RKO (cell line): ENCODE measurements at regions not wholly inside any gene's neighbourhood (a gene's known extent, or its start where the extent isn't known, plus 50 kb on each side); places are given as distances from the start of the nearest gene placed in this dataset.

Source experiments
- DNase-seq: peaks from one replicate; pipeline ENCODE4 v3.0.0-alpha.2; 2016; ENCODE audit warnings: low spot score

GRCh38 chr11:106331176-106331575 is 253.7 kb downstream of the AASDHPPT start:
- peak; percentile 3 for DNase-seq

GRCh38 chr11:106333678-106334077 is 256.2 kb downstream of the AASDHPPT start:
- no peak for DNase-seq

DNA sequence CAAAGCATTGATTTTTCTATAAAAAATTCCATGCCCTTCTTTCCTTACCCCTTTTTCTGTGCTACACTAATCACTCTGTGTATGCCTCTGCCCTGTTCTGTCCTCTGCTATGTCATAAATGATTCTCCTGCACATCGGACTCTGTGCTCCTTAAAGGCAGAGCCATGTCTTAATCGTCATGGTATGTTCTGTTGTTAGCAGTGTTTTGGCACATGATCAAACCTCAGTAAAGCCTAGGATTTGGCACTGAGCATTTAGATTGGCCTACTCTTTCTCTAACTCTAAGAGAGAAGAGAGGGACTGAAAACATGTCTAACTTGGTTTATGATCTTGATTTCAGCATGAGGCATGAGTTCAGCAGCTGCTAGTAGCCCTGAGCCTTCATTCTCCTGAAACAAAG is 266.9 kb downstream of the AASDHPPT start:
- DNase-seq, result no peak

GRCh38 chr11:106344966-106345365 is 267.5 kb downstream of the AASDHPPT start:
- DNase-seq, result no peak

GRCh38 chr11:106353031-106353430 is 275.6 kb downstream of the AASDHPPT start:
- DNase-seq, result no peak

DNA sequence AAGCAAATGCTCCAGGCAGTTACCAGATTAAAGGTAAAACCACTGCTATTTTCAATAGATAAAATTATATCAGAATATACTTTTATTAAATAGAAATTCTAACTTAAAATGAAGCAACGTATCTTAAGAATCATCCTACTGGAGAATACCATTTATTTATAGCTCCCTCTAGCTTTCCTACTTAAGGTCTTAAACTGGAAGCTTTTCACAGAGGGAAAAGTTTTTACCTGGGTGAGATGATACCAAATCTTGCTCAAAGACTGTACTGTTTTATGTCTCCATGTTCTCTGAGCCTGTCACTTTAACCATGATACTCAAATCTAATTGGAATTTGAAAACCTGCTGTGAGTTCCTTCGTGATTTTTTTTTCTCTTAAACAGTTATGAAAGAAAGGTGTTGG is 291.8 kb downstream of the AASDHPPT start:
- DNase-seq, result no peak

DNA sequence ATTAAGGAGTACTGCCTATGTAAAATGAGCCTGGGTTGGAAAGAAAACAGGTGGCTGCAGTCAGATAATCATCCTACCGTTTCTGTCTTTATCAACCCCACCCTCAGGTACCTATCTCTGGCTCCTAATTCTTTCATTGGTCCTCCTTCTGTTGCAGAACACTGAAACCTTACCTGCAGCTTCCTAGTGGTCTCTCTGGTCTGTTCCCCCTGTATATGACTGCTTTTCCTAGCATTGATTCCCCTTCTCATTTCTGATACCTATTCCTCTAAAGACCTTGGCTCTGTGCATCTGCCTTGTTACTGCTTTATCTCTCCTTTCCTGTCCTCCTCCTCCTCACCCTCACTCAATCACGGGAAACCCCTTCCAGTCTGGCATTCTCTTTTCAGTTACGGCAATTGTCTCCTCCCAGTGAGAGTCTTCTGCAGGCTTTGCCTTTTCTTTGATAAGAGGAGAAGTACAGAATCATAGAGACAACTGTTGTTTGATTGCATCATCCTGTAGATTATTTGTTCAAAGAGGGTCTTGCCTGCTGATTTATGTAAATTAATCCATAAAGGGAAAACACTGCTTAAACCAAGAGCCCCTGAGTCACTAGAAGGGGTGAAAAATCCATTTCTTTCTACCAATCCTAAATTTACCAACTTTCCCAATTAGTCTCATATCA is 301.2 kb downstream of the AASDHPPT start:
- no peak for DNase-seq

DNA sequence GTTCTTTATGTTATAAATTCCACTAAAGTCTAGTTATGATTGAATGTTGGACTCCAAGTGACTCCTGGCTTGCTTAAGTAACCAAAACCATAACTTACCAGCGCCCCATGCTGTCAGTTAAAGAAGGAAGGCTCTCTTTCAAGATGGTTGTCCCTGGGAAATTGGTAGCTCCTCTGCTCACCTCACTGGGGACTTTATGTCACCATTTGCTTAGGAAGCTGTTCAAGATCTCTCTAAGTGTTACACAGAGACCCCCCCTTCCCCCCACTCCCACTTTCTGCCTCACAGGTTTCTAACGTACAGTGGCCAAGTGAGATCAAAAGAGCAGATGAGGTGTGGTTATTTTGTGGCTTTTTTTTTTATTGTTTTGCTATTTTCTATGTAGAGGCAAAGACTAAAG is 301.8 kb downstream of the AASDHPPT start:
- DNase-seq, result no peak

DNA sequence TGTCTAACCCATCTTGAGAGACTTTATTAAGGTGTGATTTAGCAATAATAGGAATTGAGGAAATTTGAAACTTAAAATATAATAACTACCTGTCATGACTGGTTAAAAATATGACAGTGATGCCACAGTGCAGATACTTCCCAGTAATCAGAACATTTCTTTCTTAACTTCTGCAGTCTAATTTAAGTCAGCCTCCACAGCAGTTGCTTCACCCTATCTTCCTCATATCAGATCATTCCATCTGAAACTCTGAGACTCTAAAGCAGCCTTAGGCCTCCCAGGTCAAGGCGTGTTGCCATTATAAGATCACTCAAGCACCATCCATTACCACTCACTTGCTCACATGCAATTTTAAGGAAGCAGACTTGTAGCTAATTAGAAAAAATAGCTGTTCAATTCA is 302.2 kb downstream of the AASDHPPT start:
- DNase-seq, result no peak

DNA sequence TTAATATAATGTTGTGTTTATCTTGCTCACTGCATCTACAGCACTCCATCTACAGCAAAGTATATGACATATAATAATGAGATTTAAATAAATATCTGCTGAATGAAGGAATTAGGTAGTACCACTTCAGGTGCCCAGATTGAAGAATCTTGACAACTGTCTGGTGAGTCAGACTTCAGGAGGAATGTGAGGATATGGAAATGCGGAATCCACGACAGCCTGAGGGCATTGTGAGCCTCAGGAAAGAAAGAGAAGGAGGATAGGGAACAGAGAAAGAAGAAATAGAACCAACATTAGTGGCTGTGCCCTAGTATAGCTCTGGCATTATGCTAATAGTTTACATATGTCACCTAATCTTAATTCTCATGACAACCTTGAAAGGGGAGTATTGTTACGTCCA is 304.4 kb downstream of the AASDHPPT start:
- no peak for DNase-seq

- DNase-seq, result no peak
Observed at GRCh38 chr11:106384429-106384828, 307.0 kb downstream of the AASDHPPT start.

DNA sequence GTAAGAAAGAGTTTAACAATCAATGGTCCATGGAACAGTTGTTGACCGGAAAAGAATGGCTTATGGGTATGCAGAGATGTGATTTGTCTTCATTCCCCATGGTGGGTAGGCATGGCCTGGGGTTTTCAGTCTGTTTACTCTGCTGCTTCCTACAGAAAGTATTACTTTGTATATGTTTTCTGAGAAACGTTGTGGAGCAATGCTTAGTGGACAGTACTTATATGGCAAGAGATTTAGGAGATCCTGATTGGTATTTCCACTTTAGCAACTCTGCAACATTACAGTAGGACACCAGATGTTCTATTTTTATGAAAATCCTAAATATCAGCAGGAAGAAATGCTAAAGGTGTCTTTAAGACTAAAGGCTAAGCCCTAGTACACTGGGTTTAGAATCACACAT is 309.1 kb downstream of the AASDHPPT start:
- no peak for DNase-seq

- no peak for DNase-seq
Observed at GRCh38 chr11:106389101-106389500, 311.6 kb downstream of the AASDHPPT start.

- DNase-seq, result no peak
Observed at GRCh38 chr11:106390078-106390477, 312.6 kb downstream of the AASDHPPT start.

GRCh38 chr11:106391771-106392420 is 314.4 kb downstream of the AASDHPPT start:
- no peak for DNase-seq

- DNase-seq, result peak; percentile 40
Observed at GRCh38 chr11:106395716-106396349, 318.4 kb downstream of the AASDHPPT start.

GRCh38 chr11:106397787-106398501 is 320.5 kb downstream of the AASDHPPT start:
- no peak for DNase-seq

- no peak for DNase-seq
Observed at GRCh38 chr11:106398502-106399075, 321.1 kb downstream of the AASDHPPT start.

DNA sequence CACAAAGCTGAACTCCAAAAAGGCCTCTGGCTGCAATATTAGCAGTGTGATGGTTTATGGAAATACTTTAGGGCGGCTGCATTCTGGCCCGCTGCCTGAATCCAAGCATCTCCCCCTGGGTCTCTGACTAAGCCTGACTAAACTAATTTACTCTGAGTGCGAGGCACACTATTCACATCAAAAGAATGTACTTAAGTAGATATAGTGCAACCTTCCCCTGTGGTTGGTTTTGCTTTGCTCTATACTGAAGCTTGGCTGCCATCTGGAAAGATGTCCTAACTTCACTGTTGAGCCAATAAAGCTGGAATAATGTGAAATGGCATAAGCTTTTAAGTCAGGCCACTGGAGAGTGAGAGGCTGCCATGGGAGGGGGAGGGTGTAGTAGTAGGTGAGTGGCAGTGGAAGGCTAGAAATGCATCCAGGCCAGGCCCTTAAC is 321.6 kb downstream of the AASDHPPT start:
- DNase-seq, result peak; percentile 83

GRCh38 chr11:106399624-106400023 is 322.2 kb downstream of the AASDHPPT start:
- no peak for DNase-seq

GRCh38 chr11:106400949-106401570 is 323.6 kb downstream of the AASDHPPT start:
- no peak for DNase-seq

GRCh38 chr11:106403751-106404150 is 326.3 kb downstream of the AASDHPPT start:
- DNase-seq, result no peak
